GM18511 (cell line): ENCODE measurements at regions not wholly inside any gene's neighbourhood (a gene's known extent, or its start where the extent isn't known, plus 50 kb on each side); places are given as distances from the start of the nearest gene placed in this dataset.

Source experiments
- ATAC-seq: cut with Tn5 transposase; IDR thresholded peaks from one replicate; pipeline ENCODE4 v1.9.1; 2021; ENCODE audit warnings: mild to moderate bottlenecking, moderate library complexity; ENCODE audit not compliant: unreplicated experiment

DNA sequence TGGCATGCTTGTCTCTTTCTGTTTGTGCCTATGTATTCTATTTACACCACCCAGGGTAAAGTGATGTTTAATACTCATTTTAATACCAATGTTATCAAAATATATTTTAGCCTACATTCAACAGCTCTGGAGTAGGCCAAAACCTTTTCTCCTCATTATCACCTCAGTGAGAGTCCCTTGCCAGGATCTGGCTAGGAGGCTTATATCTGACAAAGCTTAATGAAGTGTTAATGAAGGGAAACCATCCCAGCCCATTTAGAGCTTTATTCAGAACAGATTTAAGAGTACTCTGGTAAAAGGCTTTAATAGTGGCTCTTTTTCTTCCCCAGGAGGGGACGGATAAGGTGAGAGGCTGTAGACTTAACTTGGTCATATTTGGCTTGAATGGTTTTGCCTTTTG, 137.6 kb downstream of the GRIN2B start:
- no peak for ATAC-seq

DNA sequence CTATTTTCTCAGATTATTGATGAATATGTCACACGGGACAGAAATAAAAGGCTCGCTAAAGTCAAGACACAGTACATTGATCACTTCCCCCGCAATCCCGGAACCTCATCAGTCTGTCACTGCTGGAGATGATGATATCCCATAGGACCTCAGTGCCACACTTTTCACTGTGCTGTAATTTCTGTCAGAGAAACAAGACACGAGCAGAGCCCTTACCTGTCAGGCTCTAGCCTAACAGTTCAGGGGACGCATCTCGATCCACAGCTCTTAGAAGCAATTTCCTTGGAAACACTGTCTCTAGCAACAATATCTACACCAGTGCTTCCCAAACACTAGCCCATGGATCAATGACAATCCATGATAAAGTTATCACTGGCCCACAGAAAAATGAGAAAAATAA, 140.0 kb downstream of the GRIN2B start:
- no peak for ATAC-seq

DNA sequence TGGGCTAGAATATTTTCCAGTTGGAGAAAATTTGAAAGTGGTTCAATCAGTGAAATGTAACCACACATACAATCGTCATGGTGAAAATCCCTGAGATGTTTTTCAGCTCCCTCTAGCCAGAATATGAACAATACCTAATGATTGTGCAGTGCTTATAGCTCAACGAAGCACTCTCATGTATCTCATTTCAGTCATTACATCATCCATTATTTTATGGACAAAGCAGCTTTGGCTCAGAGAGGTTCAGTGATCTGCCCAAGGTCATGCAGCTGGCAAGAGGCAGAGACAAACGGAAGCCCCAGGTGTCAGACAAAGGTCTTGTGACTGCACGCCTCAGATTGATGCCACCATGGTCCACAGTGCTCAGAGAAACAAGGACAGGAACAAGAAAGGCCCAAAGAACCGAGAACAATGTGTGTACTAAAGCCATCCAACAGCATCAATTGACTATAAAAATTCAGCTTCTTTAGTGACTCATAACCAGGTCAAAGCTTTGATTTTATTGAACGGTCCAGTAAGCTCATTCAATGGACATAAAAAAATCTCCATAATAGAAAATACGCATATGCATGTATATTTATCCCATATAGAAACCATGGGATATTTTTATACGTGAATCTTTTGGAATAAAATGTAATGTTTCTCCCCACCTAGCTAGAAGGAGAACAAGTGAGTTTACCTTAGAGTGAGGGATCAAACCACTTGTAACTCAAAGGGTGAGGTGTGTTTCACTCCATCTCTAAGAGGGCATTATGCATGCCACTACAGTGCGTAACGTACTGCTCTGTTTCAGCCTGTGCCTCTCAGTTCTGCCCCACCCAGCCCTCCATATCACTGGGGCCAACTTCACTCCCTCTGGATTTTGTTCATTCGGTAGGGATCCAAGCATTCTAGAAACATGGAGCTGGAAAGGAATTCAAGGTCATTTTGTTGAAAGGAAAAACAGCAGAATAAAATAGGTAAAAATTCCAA, 141.8 kb downstream of the GRIN2B start:
- no peak for ATAC-seq

DNA sequence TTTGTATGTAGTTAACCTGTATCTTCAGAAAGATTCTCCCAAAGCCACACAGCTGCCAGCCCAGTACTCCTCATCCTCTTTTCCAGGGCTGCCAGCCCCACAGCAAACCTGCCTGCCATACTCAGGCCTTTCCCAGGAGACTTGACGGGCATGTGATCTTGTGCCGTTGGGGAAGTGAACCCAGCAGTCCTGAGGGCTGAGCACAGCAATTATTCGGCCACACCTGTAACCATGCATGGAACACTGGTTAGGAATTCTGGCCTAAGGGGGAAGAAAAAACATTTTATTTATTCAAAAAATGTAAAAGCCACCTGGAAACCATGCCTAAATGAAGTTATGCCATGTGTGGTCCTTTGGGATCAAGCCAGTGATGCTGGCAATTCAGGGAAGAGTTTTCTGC, 145.3 kb downstream of the GRIN2B start:
- no peak for ATAC-seq

DNA sequence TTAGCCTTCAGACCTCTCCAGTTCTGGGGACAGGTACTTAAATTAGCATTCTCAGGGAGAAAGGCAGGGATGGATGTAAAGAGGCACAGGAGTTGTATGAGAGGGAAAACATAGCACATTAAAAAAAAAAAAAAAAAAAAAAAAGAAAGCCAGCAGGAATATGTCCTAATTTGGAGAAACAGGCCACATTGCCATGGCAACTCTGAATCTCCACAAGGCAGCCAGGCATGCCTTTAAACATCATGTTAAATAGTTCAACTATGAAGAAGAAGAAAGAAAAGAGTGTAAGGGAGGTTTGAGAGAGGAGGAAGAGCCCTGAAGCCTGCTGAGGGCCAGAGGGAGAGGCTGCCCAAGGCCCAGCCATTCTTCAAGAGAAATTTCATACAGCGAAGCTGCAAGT, 145.8 kb downstream of the GRIN2B start:
- ATAC-seq, result no peak

DNA sequence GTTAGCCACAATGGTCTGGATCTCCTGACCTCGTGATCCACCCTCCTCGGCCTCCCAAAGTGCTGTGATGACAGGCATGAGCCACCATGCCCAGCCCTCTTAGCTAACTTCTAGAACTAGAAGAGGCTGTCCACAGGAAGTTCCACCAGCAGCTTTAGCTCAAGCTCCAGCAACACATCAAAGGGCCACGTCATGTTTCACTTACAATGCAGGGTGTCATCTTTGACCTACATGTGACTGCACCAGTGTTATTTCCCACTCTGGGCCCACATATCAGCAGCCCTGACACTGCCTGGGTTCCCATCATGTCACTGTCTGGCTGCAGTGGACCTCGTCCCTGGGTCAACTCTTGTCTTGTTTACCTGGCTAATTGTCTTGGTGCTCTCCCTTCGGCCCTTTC, 147.2 kb downstream of the GRIN2B start:
- ATAC-seq, result no peak

DNA sequence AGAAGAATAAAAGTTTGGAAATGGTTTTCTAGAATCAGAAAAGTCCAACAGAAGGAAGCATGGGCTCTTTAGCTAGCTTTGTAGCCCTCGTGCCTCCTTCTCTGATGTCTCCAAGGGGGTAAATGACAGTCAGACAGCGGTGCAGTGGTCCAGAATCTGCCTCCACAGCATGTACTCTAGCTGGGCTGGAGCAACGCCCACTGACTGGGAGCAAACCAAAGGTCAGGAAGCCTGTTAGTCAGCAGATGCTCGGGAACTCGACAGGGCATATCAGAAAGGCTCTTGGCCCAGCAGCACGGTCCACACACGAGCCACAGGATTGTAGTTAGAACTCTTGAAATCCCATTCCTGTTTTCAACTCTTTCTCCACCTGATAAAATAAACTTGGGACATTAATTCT, 164.3 kb downstream of the GRIN2B start:
- ATAC-seq, result no peak

DNA sequence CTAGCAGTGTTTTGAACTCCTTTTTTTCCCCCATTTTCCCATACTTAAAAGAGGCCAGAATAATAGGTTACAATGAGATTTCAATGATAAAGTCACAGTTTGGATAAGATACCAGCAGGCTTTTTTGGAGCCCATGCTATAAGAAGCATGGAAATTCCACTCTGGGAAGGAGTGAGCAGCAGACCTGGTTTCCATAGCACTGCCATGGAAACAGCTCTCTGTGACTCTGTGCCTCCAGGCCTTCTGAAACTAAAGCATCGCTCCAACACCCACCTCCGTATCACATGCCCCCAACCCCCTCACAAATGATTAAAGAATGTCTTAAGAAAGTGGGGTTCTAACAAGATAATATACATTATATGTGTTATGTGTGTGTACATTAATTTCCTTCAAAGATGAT, 165.0 kb downstream of the GRIN2B start:
- no peak for ATAC-seq

DNA sequence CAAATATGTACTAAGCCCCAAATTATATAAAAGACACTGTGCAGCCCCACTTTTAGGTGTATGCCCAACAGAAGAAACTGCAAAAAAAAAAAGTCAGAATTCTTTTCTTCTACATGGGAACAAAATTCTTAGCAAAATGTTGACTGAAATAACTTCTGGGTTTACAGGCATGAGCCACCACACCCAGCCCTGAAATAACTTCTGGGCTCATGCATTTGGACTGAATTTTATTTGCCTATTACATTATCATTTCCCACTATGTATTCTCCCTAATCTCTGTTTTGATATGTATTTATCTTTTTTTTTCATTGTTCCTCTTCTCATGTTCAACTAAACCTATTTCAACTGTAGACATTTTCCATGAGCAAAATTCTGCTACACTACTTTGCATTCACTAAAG, 169.2 kb downstream of the GRIN2B start:
- ATAC-seq, result no peak

DNA sequence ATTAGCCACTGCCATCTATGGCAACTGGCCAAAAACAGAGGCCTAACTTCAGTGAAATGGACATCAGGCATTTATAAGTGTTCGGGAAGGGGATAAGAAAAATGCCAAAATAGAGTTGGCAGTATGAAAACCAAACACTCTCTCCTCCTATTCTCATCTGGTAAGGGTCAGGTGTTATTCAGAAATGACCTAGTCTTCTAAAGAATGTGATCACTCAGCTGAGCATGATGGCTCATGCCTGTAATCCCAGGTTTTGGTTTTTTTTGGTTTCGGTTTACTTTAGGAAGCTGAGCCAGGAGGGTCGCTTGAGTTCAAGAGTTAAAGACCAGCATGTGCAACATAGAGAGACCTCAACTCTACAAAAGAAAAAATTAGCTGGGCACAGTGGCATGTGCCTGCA, 170.3 kb downstream of the GRIN2B start:
- no peak for ATAC-seq

DNA sequence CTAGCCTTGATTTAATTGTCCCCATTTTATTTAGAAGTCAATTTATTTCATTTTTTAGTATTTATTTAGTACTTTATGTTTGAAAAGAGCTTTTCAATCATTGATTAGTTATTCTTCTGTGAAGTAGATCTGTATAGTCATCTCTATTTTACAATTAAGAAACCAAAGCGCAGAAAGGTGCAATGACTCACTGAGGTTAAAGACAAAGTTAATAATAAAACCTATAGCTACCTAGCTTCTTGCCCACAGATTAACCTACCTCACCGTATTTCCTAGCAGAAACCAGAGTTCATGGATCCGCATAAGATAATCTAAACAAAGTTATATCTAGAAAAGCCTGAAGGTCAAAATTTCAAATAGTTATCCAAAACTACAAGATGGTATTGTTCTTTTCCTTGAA, 176.4 kb downstream of the GRIN2B start:
- no peak for ATAC-seq

DNA sequence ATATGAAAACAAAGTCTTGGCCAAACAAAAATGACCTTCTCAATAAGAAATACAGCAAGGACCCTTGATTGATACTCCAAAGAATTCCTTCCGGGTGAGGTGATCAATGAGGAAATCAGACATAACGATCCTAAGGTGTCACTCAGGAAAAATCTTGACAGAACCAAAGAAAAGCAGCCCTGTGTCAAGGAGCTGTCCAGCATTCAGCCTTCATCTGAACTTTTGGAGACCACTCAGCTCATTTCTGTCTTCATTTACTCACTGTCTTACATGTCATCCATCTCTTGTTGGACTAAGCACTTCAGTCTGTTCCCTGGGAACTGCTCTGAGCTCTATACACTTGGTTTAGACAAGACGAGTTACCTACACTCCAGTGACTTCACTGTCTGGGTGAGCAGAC, 179.9 kb downstream of the GRIN2B start:
- ATAC-seq, result no peak

DNA sequence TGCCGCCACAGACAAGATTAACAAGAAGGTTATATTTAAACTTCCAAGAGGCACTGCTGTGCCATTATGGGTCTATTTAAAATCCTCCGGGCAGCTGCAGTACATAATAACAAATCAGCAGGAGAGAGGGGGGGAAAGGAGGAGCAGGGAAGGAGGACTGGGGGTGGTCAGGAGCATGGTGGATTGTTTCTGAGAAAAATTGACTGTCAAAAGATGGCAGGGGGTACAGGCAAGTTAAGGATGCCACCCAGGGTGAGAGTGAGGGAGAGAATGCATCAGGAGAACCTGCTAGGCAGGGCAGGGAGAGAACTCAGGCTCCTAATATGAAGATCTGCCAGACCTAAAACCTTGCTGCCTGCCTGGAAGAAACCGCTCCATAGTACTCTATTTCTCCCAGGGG, 181.8 kb downstream of the GRIN2B start:
- ATAC-seq, result no peak

DNA sequence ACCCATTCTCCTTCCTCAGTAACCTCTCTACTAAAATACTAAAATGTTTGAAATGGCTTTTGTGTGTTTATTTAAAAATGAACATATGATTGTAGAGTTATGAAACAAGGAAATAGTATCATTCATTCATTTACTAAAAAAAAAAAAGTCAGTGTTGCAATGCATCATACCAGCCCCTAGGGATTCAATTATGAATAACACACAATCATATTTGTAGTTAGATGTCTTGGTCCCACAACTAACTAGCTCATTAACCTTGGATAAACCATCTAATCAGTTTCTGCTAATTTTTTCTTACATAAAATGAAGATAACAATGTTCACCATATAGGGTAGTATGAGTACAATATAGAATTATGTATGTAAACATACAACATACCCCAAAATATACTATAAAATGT, 183.2 kb downstream of the GRIN2B start:
- no peak for ATAC-seq

DNA sequence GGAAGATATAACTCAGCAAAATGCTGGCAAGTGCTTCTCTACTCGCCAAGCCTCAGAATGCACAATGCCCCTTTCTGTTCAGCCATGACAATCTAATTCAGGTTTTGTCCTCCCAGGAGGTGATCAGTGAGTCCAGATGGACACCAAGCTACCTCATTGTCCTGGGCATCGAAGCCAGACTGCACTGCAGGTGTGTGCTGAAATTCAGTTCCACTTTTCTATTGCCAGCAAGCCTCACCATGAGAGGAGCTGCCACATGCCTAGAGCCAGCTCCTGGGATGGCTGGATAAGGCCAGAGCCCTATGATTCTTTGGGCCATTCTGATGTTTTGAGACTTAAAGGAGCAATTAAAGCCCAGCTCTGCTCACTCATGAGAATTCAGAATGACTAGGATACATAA, 186.7 kb downstream of the GRIN2B start:
- ATAC-seq, result no peak

DNA sequence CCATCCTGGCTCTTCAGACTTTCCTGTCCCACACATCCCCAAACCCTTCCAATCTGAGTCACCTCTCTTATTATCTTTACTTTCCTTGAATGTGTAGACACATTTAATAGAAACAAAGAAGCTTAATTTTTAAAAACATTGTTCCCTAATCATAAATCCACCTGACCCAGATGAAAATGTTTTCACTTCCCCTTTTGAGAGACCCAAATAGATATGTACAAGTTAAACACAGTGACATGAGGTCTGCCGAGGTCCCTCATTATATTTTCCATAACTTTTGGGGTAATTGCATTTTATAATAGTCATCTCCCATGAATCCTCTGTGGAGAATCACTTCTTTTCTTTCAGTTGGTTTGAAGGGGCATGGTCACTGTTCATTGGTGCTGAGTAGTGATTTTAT, 191.1 kb downstream of the GRIN2B start:
- no peak for ATAC-seq

DNA sequence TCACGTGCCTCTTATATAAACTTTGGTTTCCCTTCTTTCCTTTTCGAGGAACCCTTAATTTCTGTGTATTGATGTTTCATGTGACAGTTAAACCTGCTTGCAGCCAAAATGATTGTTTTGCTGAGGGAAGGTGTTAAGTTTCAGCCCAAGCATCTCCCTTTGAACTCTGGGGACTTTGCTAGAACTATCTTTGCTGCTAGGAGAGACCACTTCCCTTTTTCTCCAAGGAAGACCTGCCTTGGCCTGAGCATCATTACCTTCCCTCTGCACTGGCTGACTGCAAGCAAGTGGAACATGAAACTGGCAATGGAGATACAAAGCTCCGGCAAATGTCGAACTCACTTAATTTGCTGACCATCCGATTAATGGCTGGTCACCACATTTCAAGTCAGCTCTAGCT, 192.8 kb downstream of the GRIN2B start:
- no peak for ATAC-seq

DNA sequence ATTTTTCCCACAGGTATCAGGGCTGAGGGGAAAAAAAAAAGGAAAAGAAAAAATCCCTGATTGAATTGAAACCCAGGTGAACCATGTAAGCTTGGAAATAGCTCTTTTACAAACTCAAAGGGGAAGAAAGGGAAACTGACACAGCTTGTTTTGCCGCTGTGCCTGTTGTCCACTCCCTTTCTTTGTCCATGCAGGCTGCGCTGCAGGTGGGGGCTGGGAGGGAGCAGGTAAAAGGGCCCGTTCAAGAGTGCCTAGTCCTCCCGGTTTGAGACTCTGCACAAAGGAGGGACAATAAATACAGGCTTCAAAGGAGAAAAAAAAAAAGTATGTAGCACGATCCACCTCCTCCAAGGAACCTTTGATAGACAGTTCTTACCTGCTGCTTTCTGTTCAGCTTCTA, 194.8 kb downstream of the GRIN2B start:
- ATAC-seq, result no peak

DNA sequence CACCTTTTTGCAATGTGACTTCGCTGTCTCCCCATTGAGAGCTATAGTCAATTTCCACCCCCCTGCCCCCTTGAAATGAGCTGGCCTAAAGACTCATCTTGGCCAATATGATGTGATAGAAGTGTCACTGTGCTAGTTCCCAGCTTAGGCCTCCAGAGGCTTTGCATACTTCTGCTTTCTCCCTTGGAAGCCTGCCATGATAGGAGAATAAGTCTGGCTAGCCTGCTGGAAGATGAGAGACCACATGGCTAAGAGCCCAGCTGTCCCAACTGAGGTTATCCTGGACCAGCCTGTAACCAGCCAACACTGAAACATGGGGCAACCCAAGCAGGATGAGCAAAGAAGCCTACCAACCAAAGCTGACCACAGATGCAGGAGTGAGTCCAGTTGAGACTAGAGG, 196.9 kb downstream of the GRIN2B start:
- no peak for ATAC-seq

DNA sequence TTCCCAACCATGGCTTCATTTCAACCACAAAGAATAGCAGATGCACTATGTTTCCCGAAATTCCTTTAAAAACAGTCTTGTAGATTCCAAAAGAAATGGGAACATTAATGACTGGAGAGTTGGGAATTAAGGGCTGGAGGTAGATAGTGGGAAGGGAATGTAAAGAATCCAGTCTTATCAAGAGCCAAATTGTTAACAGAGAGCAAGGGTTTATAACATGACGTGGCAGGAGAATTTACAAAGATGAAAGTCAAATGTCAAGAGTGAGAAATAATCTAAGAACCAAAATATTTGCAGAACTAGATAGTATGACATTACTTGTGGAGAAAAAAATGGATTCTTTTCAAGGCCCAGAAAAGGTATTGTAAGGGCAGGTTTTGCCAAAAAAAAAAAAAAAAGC, 200.9 kb downstream of the GRIN2B start:
- ATAC-seq, result no peak

DNA sequence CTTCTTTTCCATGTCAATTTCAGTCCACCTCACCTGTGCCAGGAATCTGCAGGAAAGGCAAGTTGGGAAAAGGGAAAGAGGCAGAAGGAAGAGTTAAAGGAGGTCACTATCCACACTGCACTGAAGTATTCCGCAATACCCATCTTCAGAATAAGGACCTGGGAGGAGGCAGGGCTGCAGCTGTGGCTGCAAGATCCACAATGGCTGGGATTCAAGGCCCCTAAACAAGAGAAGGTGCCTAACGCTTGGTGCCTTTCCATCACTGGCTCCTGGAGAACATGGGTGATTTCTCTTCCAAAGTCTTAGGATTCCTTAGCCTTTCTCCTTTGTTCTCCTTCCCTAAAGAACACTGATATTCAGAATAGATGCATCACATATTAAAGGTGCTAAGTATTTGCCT, 204.0 kb downstream of the GRIN2B start:
- no peak for ATAC-seq

DNA sequence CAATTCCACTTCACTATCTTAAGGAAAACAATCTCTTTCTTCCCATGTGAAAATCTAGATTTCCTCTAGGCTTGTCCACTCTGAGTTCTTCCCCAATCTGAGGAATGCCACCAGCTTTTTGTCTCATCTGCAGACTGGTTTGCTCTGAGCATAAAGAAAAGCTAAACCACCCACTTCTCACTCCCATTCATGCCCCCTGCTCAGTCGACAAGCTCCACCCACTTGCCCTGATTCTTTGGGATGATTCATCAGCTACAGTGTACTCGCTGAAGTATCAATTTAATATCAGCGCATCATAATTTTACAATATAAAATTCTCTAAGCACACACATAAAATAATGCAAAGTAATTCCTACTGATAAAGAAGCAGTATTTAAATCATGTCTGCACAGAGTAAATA, 209.1 kb downstream of the GRIN2B start:
- no peak for ATAC-seq

DNA sequence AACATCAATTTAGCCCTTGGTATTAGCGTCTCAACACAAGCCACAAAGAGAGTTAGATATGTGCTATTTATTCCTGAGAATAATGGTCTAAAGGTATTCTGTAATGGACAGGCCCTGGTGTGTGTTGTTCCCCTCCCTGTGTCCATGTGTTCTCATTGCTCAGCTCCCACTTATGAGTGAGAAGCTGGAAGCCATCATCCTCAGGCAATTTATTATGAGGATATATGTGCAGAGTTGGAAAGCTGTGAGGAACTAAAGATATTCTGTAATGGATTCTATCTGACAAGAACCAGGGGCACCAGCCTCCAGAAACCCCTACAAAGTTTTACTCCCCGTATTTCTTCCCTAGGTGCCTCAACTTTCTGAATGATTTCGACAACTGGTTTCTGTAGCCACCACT, 210.8 kb downstream of the GRIN2B start:
- ATAC-seq, result no peak
